Activated naive CD8-positive, alpha-beta T cell treated with anti-CD3 and anti-CD28 coated beads, Interleukin-2, amount 10 ng/mL, durations not matched to agents 7 days and 5 days (primary cell): ENCODE measurements at regions not wholly inside any gene's neighbourhood (a gene's known extent, or its start where the extent isn't known, plus 50 kb on each side); places are given as distances from the start of the nearest gene placed in this dataset.
"Not testable (repeated sequence)": the region's sequence is repeated elsewhere in the genome, so short reads cannot be mapped to it uniquely, and the experiment has no call there.

Experiments used
- ATAC-seq: fragments of 150-1000 bp; cut with Tn5 transposase; one replicate; pipeline ENCODE4 v1.10.0; 2021; ENCODE audit warnings: low read depth, moderate library complexity
- POLR2A ChIA-PET: fragments of 350-600 bp; sonication (Branson Sonifier 250); formaldehyde crosslinking; loops from one replicate; lab custom pipeline; 2021; ENCODE audit warnings: antibody characterized with exemption; lab: Charles Lee
- DNase-seq: peaks from one replicate; pipeline ENCODE4 v3.0.0; 2021
- H3K27ac Mint-ChIP-seq: one replicate; pipeline ENCODE4 v1.8.0; 2022; ENCODE audit warnings: mild to moderate bottlenecking, mixed read lengths
- H3K27me3 Mint-ChIP-seq: one replicate; pipeline ENCODE4 v1.8.0; 2022; ENCODE audit warnings: mild to moderate bottlenecking, moderate library complexity, mixed read lengths
- H3K36me3 Mint-ChIP-seq: one replicate; pipeline ENCODE4 v1.8.0; 2021; ENCODE audit warnings: mild to moderate bottlenecking, mixed read lengths
- H3K4me1 Mint-ChIP-seq: one replicate; pipeline ENCODE4 v1.8.0; 2021; ENCODE audit warnings: mixed read lengths
- H3K4me3 Mint-ChIP-seq: one replicate; pipeline ENCODE4 v1.8.0; 2022; ENCODE audit warnings: mild to moderate bottlenecking, moderate library complexity, mixed read lengths
- H3K9me3 Mint-ChIP-seq: one replicate; pipeline ENCODE4 v1.8.0; 2021; ENCODE audit warnings: mixed read lengths

GRCh38 chr10:28429573-28430216, 103.2 kb upstream of the WAC start:
- H3K9me3 Mint-ChIP-seq = no peaks in the 10 kb centered on the region
- H3K36me3 Mint-ChIP-seq = no peaks in the 10 kb centered on the region
- ATAC-seq (no peak), DNase-seq (no peak)
- H3K27ac Mint-ChIP-seq = no peak overlapping the region
- POLR2A ChIA-PET = no interaction called here
- peaks cover 5% of the 10 kb centered on the region for H3K4me1 Mint-ChIP-seq
- H3K27me3 Mint-ChIP-seq = peaks cover 6% of the 10 kb centered on the region
- H3K4me3 Mint-ChIP-seq = no peak overlapping the region

DNA sequence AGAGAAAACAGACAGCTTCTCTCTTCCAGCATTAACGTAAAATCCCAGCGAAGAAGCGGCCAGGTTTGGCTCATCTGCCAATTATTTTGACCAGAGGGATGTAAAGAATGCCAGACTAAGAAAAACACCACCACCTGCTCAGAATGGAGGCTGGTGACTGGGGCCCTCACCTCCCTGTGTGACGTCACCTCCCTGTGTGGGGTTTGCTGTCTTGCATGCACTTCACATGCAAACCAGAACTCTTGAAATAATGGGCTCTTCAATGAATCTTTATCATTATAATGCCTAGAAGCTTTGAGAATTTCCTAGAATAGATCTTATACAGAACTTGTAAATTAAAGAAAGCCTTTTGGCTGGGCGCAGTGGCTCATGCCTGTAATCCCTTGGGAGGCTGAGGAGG, 101.8 kb upstream of the WAC start:
- ATAC-seq = no peak
- H3K9me3 Mint-ChIP-seq = no peaks in the 10 kb centered on the region
- no peak overlapping the region for H3K27ac Mint-ChIP-seq
- POLR2A ChIA-PET = no interaction called here
- no peak for DNase-seq
- peaks cover 5% of the 10 kb centered on the region for H3K4me1 Mint-ChIP-seq
- no peaks in the 10 kb centered on the region for H3K36me3 Mint-ChIP-seq
- peaks cover 6% of the 10 kb centered on the region for H3K27me3 Mint-ChIP-seq
- H3K4me3 Mint-ChIP-seq = no peak overlapping the region

GRCh38 chr10:28432210-28432676, 100.7 kb upstream of the WAC start:
- peak overlapping the region; percentile 18 for H3K4me3 Mint-ChIP-seq
- no peaks in the 10 kb centered on the region for H3K36me3 Mint-ChIP-seq
- peaks cover 5% of the 10 kb centered on the region for H3K4me1 Mint-ChIP-seq
- POLR2A ChIA-PET = no interaction called here
- DNase-seq = no peak
- peaks cover 2% of the 10 kb centered on the region for H3K27me3 Mint-ChIP-seq
- H3K27ac Mint-ChIP-seq = no peak overlapping the region
- H3K9me3 Mint-ChIP-seq = no peaks in the 10 kb centered on the region
- ATAC-seq = peak; percentile 36

- no peak for ATAC-seq
- no peaks in the 10 kb centered on the region for H3K36me3 Mint-ChIP-seq
- peaks cover 5% of the 10 kb centered on the region for H3K4me1 Mint-ChIP-seq
- DNase-seq = no peak
- no peak overlapping the region for H3K27ac Mint-ChIP-seq
- H3K9me3 Mint-ChIP-seq = no peaks in the 10 kb centered on the region
- no peak overlapping the region for H3K4me3 Mint-ChIP-seq
- H3K27me3 Mint-ChIP-seq = peaks cover 2% of the 10 kb centered on the region
- POLR2A ChIA-PET = no interaction called here
These were observed 98.9 kb upstream of the WAC start for GRCh38 chr10:28434063-28434462.

DNA sequence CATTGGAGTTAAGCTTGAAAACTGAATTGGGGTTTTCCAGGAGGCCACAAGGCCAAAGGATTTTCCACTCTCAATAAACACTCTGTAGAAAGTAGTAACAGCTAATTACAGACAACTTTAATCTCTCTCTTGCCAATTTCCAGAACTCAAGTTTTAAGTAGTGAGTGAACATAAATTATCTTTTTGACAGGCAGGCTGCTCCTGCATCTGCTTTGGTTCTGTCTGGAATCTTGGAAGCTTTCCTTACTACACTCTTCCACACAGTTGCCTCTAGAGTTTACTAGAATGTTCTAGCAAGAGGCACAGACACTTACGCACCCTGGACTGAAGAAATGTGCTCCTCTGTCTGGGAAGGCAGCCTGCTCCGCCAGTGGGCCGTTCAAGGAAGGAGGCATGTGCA, 90.5 kb upstream of the WAC start:
- Mint-ChIP-seq H3K27me3 (peaks cover 5% of the 10 kb centered on the region), H3K36me3 (no peaks in the 10 kb centered on the region), H3K27ac (no peak overlapping the region), H3K4me3 (no peak overlapping the region), H3K9me3 (no peaks in the 10 kb centered on the region), H3K4me1 (no peaks in the 10 kb centered on the region)
- no peak for ATAC-seq
- DNase-seq = no peak
- POLR2A ChIA-PET = no interaction called here

DNA sequence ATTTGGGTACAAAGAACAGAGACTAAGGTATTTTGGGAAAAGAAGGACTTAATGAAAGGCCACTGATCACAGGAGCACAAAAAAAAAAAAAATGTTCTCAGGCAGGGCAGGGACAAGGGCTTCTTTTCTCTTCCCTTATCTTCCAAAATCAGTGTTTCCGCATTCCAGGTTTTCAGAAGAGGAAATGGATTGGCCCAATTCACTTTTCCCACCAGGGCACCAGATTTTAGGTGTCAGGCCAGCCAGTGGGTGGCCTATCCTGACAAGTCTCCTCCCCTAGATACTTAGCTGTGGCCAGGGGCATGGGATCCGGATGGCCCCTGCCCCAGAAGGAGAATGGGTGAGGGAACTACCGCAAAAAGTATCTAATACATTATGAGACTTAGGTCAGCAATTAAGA, 88.9 kb upstream of the WAC start:
- peaks cover 5% of the 10 kb centered on the region for H3K27me3 Mint-ChIP-seq
- H3K36me3 Mint-ChIP-seq = no peaks in the 10 kb centered on the region

GRCh38 chr10:28445516-28445915, 87.4 kb upstream of the WAC start:
- DNase-seq = no peak
- POLR2A ChIA-PET = no interaction called here
- Mint-ChIP-seq H3K36me3 (no peaks in the 10 kb centered on the region), H3K27ac (no peak overlapping the region), H3K9me3 (no peaks in the 10 kb centered on the region), H3K4me1 (no peaks in the 10 kb centered on the region), H3K4me3 (no peak overlapping the region), H3K27me3 (peaks cover 9% of the 10 kb centered on the region)
- ATAC-seq = no peak

More for the DNA sequence above, 88.9 kb upstream of the WAC start:
- DNase-seq (no peak), ATAC-seq (no peak)
- POLR2A ChIA-PET = no interaction called here
- H3K4me1 Mint-ChIP-seq = no peaks in the 10 kb centered on the region
- H3K4me3 Mint-ChIP-seq = no peak overlapping the region
- no peak overlapping the region for H3K27ac Mint-ChIP-seq
- H3K9me3 Mint-ChIP-seq = no peaks in the 10 kb centered on the region

- H3K27ac Mint-ChIP-seq = no peak overlapping the region
- POLR2A ChIA-PET = no interaction called here
- ATAC-seq = no peak
These were observed 83.5 kb upstream of the WAC start for GRCh38 chr10:28449382-28449781.

DNA sequence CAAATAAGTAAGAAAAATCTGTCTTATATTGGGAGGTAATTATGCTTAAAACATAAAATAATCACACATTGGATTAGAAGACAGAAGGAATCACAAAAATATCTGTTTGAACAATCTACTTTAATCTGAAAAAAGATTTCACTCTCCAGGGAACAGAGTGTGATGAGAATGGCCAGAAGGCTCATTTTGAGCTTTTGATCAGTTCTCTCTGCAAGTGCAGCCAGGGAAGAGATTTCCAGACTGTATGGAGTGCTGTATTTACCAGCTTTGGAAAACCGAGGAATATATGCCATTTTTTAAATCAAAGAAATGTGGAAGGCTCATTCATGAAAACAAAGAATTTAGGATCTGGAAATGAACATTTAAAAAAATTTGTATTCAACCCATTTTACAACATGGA, 83.0 kb upstream of the WAC start:
- H3K36me3 Mint-ChIP-seq = no peaks in the 10 kb centered on the region
- no peak for DNase-seq
- no peak overlapping the region for H3K27ac Mint-ChIP-seq
- H3K4me3 Mint-ChIP-seq = no peak overlapping the region
- H3K4me1 Mint-ChIP-seq = no peaks in the 10 kb centered on the region
- POLR2A ChIA-PET = no interaction called here
- H3K9me3 Mint-ChIP-seq = no peaks in the 10 kb centered on the region
- H3K27me3 Mint-ChIP-seq = peaks cover 37% of the 10 kb centered on the region
- ATAC-seq = no peak

More at GRCh38 chr10:28449382-28449781, 83.5 kb upstream of the WAC start:
- H3K27me3 Mint-ChIP-seq = peaks cover 36% of the 10 kb centered on the region
- no peaks in the 10 kb centered on the region for H3K36me3 Mint-ChIP-seq
- H3K9me3 Mint-ChIP-seq = no peaks in the 10 kb centered on the region
- H3K4me1 Mint-ChIP-seq = no peaks in the 10 kb centered on the region
- no peak overlapping the region for H3K4me3 Mint-ChIP-seq
- no peak for DNase-seq

DNA sequence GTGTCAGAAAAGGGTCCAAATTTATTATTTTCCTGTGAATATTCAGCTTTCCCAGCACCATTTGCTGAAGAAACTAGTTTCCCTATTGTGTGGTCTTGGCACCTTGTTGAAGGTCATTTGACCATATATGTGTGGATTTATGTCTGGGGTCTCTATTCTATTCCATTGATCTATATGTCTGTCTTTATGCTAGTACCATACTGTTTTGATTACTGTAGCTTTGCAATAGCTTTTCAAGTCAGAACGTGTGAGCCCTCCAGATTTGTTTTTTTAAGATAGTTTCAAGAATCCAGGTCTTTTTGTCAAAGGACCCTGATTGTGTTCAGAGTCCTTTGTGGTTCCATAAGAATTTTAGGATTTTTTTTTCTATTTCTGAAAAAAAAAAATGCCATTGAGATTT, 79.0 kb upstream of the WAC start:
- ATAC-seq = no peak
- peaks cover 49% of the 10 kb centered on the region for H3K27me3 Mint-ChIP-seq
- no peaks in the 10 kb centered on the region for H3K9me3 Mint-ChIP-seq
- DNase-seq = no peak
- H3K4me1 Mint-ChIP-seq = no peaks in the 10 kb centered on the region
- no peak overlapping the region for H3K4me3 Mint-ChIP-seq
- no peak overlapping the region for H3K27ac Mint-ChIP-seq
- POLR2A ChIA-PET = no interaction called here
- H3K36me3 Mint-ChIP-seq = no peaks in the 10 kb centered on the region

- H3K4me1 Mint-ChIP-seq = no peaks in the 10 kb centered on the region
- DNase-seq (no peak), ATAC-seq (no peak)
- no peak overlapping the region for H3K4me3 Mint-ChIP-seq
- H3K36me3 Mint-ChIP-seq = no peaks in the 10 kb centered on the region
- no peaks in the 10 kb centered on the region for H3K9me3 Mint-ChIP-seq
- POLR2A ChIA-PET = no interaction called here
- peaks cover 38% of the 10 kb centered on the region for H3K27me3 Mint-ChIP-seq
- no peak overlapping the region for H3K27ac Mint-ChIP-seq
These were observed 75.8 kb upstream of the WAC start for GRCh38 chr10:28457110-28457509.

DNA sequence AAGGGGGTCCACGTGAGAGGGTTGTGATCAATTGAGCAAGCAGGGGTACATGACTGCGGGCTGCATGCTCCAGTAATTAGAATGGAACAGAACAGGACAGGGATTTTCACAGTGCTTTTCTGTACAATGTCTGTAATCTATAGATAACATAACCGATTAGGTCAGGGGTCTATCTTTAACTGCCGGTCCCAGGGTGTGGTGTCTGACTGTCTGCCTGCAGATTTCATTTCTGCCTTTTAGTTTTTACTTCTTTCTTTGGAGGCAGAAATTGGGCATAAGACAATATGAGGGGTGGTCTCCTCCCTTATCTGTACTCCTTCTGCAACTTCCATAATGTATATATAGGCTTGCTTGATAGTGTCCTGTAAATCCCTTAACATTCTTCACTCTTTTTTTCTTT, 75.0 kb upstream of the WAC start:
- H3K4me3 Mint-ChIP-seq, H3K9me3 Mint-ChIP-seq, DNase-seq, ATAC-seq, H3K4me1 Mint-ChIP-seq, H3K36me3 Mint-ChIP-seq, H3K27ac Mint-ChIP-seq: not testable (repeated sequence)
- H3K27me3 Mint-ChIP-seq = peaks cover 31% of the 10 kb centered on the region
- POLR2A ChIA-PET = interaction anchor here (0.6 kb wide), 1 partner anchor 15 kb away, joined by 4 read pairs; no protein-coding TSS in a partner anchor

DNA sequence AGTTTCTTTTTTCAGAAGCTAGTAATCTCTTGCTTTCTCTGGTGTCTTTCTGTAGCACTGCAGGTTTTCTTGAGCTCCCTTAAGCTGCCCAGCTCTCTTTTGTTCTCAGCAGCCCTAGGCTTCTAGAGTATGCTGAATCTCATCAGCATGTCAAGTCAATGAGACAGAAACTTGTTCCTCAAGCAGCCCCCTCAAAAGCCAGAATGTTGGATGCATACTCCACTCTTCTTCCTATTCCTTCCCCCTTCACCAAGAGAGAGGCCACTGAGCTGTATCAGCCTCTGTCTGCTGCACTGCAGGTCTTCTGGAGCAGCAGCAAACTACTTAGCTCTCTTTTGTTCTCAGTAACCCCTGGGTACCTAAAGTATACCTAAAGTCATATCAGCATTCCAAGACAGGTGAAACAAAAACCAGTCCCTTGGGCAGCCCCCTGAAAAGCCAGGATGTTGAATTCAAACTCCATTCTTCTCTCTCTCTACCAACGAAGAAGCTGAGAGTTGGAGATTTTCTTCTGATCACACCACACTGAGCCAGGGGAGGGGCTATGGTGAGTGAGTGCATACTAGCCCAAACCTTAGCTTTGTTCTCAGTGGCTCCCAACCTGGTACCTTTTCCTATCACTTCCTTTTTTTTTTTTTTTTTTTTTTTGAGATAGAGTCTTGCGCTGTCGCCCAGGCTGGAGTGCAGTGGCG, 73.3 kb upstream of the WAC start:
- ATAC-seq (no peak), DNase-seq (no peak)
- H3K4me3 Mint-ChIP-seq = no peak overlapping the region
- H3K27me3 Mint-ChIP-seq = peaks cover 16% of the 10 kb centered on the region
- POLR2A ChIA-PET = interaction anchor here (0.6 kb wide), 1 partner anchor 1019 kb away, joined by 3 read pairs; no protein-coding TSS in a partner anchor
- H3K36me3 Mint-ChIP-seq = no peaks in the 10 kb centered on the region
- H3K27ac Mint-ChIP-seq = no peak overlapping the region
- H3K9me3 Mint-ChIP-seq = no peaks in the 10 kb centered on the region
- no peaks in the 10 kb centered on the region for H3K4me1 Mint-ChIP-seq

- ATAC-seq (no peak), DNase-seq (no peak)
- Mint-ChIP-seq H3K4me1 (no peaks in the 10 kb centered on the region), H3K27me3 (peaks cover 6% of the 10 kb centered on the region), H3K9me3 (no peaks in the 10 kb centered on the region), H3K27ac (no peak overlapping the region), H3K36me3 (no peaks in the 10 kb centered on the region), H3K4me3 (no peak overlapping the region)
- POLR2A ChIA-PET = no interaction called here
These were observed 69.8 kb upstream of the WAC start for GRCh38 chr10:28463141-28463540.
